ENCODE measurements at regions not wholly inside any gene's neighbourhood (a gene's known extent, or its start where the extent isn't known, plus 50 kb on each side); places are given as distances from the start of the nearest gene placed in this dataset.

DNA sequence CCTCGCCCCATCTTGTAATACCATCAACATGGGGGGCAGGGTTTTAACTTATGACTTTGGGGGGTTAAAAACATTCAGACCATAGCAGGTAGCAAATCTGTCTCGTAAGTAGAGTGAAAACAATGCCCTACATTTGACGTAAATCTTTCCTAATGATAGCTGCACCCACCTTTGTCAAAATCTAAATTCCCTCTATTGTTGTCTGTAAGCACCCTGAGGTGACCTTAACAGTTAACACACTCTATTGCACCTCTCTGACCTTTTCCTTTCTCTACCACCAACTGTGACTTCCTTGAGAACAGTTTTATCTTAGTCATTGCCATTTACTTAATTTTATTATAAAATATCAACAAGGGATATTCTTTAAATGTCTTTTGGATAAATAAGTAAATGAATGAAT, 1024.9 kb upstream of the CNTN5 start:
- H3K36me3 ChIP-seq, result no peaks in the 10 kb centered on the region
- no peak for DNase-seq (ENCODE audit: low spot score in 2 of 2)
- intact Hi-C loops (cut with DNase I; ENCODE audit: low total_unique reads), result no loop called here
- TF ChIP-seq, protein P1, sequence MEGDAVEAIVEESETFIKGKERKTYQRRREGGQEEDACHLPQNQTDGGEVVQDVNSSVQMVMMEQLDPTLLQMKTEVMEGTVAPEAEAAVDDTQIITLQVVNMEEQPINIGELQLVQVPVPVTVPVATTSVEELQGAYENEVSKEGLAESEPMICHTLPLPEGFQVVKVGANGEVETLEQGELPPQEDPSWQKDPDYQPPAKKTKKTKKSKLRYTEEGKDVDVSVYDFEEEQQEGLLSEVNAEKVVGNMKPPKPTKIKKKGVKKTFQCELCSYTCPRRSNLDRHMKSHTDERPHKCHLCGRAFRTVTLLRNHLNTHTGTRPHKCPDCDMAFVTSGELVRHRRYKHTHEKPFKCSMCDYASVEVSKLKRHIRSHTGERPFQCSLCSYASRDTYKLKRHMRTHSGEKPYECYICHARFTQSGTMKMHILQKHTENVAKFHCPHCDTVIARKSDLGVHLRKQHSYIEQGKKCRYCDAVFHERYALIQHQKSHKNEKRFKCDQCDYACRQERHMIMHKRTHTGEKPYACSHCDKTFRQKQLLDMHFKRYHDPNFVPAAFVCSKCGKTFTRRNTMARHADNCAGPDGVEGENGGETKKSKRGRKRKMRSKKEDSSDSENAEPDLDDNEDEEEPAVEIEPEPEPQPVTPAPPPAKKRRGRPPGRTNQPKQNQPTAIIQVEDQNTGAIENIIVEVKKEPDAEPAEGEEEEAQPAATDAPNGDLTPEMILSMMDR (IDR thresholded peaks at IDR 0.05), result no peak
- TF ChIP-seq POLR2AphosphoS5 (IDR thresholded peaks at IDR 0.05) (no peak), POLR2A (IDR thresholded peaks at IDR 0.05) (no peak)
- no peaks in the 10 kb centered on the region for H3K4me1 ChIP-seq
- H3K27me3 ChIP-seq, result no peaks in the 10 kb centered on the region
- H3K27ac ChIP-seq, result no peak overlapping the region
- H3K4me3 ChIP-seq, result no peak overlapping the region
- H3K9me3 ChIP-seq, result no peaks in the 10 kb centered on the region

DNA sequence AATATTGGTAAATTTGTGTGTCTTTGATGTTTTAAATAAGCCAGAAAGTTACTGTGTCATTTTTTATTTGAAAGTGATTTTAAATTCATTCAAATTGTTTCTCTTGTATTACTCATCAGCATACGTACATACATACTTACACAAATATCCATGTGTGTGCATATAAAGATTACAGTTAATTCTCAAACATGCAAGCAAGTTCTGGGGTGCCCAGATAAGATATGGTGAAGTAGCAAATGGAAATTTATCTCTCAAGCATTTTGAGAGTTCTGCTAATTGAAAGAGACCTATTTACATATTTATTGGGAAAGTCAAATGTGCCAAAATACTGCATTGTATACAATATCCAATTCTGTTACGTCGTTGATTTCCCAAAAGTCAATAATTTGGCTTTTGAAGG, 1024.0 kb upstream of the CNTN5 start:
- DNase-seq (ENCODE audit: low spot score in 2 of 2), result no peak
- no peaks in the 10 kb centered on the region for H3K36me3 ChIP-seq
- no peaks in the 10 kb centered on the region for H3K4me1 ChIP-seq
- H3K9me3 ChIP-seq, result no peaks in the 10 kb centered on the region
- intact Hi-C loops (cut with DNase I; ENCODE audit: low total_unique reads), result no loop called here
- no peak overlapping the region for H3K27ac ChIP-seq
- TF ChIP-seq, protein P1 (IDR thresholded peaks at IDR 0.05), result no peak
- TF ChIP-seq POLR2AphosphoS5 (IDR thresholded peaks at IDR 0.05) (no peak), POLR2A (IDR thresholded peaks at IDR 0.05) (no peak)
- H3K27me3 ChIP-seq, result no peaks in the 10 kb centered on the region
- H3K4me3 ChIP-seq, result no peak overlapping the region

DNA sequence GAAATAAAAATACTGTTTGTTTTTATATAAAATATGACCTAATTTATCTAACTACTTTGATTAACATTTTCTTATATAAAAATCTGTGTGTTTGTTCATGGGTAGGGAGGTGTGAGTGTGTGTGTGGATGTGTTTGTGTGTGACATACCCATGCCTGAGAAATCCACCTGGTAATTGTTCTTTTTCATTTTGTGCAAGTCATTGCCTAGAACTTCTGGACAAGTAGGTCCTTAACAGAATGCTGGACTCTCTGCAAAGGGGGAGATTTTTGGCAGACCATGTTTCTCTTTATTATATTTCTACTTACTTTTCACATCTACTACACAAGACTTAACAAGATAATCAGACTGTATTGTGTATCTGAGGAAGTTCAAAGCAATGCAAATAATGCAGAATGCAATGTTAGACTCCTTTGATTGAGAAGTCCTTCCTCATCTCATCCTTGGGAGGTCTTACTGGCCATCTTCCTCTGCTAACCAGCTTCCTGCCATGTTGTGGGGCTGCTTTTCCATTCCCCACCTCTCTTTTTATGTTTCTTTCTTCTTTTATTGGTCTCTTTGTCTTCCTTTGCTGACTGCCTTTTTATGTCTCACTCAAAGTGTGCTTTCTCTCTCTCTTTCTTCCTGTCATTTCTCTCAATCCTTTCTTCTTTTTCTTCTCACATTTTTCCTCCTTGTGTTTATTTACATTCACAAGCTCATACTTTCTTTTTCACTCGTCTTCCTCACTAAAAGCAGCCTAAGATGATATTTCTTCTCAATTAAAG, 1017.0 kb upstream of the CNTN5 start:
- no peaks in the 10 kb centered on the region for H3K9me3 ChIP-seq
- TF ChIP-seq, protein P1 (IDR thresholded peaks at IDR 0.05), result no peak
- TF ChIP-seq POLR2A (IDR thresholded peaks at IDR 0.05), result no peak
- no peak overlapping the region for H3K4me3 ChIP-seq
- intact Hi-C loops (cut with DNase I; ENCODE audit: low total_unique reads), result no loop called here
- no peaks in the 10 kb centered on the region for H3K36me3 ChIP-seq
- no peak for DNase-seq (ENCODE audit: low spot score in 2 of 2)
- no peaks in the 10 kb centered on the region for H3K27me3 ChIP-seq
- no peak overlapping the region for H3K27ac ChIP-seq
- no peaks in the 10 kb centered on the region for H3K4me1 ChIP-seq

DNA sequence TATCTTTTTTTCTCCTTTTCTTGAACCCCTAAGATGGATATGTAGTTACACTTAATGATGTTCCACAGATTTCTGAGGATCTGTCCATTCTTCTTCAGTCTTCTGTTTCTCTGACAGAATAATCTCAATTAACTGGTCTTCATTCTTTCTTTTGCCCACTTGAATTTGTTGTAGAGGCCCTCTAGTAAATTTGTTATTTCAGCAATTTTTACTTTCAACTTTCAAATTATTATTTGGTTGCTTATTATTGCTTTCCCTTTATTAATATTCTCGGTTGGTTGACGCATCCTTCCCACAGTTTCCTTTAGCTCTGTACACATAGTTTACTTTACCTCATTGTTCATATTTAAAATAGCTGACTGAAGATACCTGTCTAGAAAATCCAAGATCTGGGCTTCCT, 1013.7 kb upstream of the CNTN5 start:
- H3K27ac ChIP-seq, result no peak overlapping the region
- H3K27me3 ChIP-seq, result no peaks in the 10 kb centered on the region
- H3K4me1 ChIP-seq, result no peaks in the 10 kb centered on the region
- no peaks in the 10 kb centered on the region for H3K36me3 ChIP-seq
- no peaks in the 10 kb centered on the region for H3K9me3 ChIP-seq
- no peak for TF ChIP-seq POLR2A (IDR thresholded peaks at IDR 0.05)
- TF ChIP-seq, protein P1 (IDR thresholded peaks at IDR 0.05), result no peak
- TF ChIP-seq POLR2AphosphoS5 (IDR thresholded peaks at IDR 0.05), result no peak
- intact Hi-C loops (cut with DNase I; ENCODE audit: low total_unique reads), result no loop called here
- no peak for DNase-seq (ENCODE audit: low spot score in 2 of 2)
- no peak overlapping the region for H3K4me3 ChIP-seq

DNA sequence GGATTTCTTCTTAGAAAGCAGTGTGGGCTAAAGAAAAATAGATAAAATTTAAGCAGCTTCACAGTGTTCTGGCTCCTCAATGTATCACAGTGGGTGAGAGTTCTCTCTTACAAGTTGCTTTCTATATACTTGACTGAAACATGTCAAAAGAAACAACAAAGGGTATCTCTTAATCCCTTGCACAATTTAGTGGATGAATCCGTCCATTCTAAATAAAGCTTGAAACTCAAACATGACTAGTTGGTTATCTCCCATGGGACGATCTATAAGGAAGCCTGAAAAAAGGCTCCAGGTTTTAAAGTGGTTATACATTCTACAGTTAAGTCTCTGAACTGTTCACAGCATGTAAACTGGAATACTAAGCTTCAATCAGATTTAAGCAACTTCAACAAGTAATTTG, 993.1 kb upstream of the CNTN5 start:
- H3K27me3 ChIP-seq, result no peaks in the 10 kb centered on the region
- no peaks in the 10 kb centered on the region for H3K4me1 ChIP-seq
- no peak for TF ChIP-seq POLR2A (IDR thresholded peaks at IDR 0.05)
- TF ChIP-seq POLR2AphosphoS5 (IDR thresholded peaks at IDR 0.05), result no peak
- TF ChIP-seq, protein P1 (IDR thresholded peaks at IDR 0.05), result no peak
- H3K9me3 ChIP-seq, result no peaks in the 10 kb centered on the region
- no peak overlapping the region for H3K4me3 ChIP-seq
- H3K36me3 ChIP-seq, result no peaks in the 10 kb centered on the region
- H3K27ac ChIP-seq, result no peak overlapping the region
- no peak for DNase-seq (ENCODE audit: low spot score in 2 of 2)
- intact Hi-C loops (cut with DNase I; ENCODE audit: low total_unique reads), result no loop called here

Measured in breast epithelium (tissue), 4 donors.